ENCODE measurements at regions not wholly inside any gene's neighbourhood (a gene's known extent, or its start where the extent isn't known, plus 50 kb on each side); places are given as distances from the start of the nearest gene placed in this dataset.

GRCh38 chr5:18888821-18889220 lies 1099.2 kb downstream of the CDH18 start:
- Histone ChIP-seq H2AK5ac (ENCODE audit: low read length) (no peak overlapping the region), H2AFZ (ENCODE audit: insufficient read depth, low read length, poor library complexity) (no peak overlapping the region), H3K4me1 (ENCODE audit: control insufficient read depth in 1 of 2, insufficient read depth in 2 of 2, low read length in 2 of 2) (no peaks in the 10 kb centered on the region), H3K23ac (ENCODE audit: low read length) (no peak overlapping the region), H2BK12ac (ENCODE audit: low read length) (no peak overlapping the region), H3K4me2 (ENCODE audit: low read length) (no peak overlapping the region), H3K9ac (ENCODE audit: low read length) (no peak overlapping the region), H3K79me1 (ENCODE audit: low read length) (no peaks in the 10 kb centered on the region), H3K36me3 (ENCODE audit: control insufficient read depth in 1 of 2, insufficient read depth in 2 of 2, low read length in 2 of 2) (no peaks in the 10 kb centered on the region), H3K4ac (ENCODE audit: low read depth, low read length) (no peak overlapping the region), H3K14ac (ENCODE audit: low read length) (no peak overlapping the region), H4K91ac (ENCODE audit: low read depth, low read length) (no peak overlapping the region), H3K4me3 (ENCODE audit: low read depth, low read length) (no peak overlapping the region), H3K79me2 (ENCODE audit: control insufficient read depth, insufficient read depth, low read length, poor library complexity) (no peaks in the 10 kb centered on the region), H3K27me3 (ENCODE audit: insufficient read depth, low read length) (no peaks in the 10 kb centered on the region), H3K9me3 (ENCODE audit: insufficient read depth, low read depth, low read length) (no peaks in the 10 kb centered on the region), H4K12ac (ENCODE audit: low read depth, low read length) (no peak overlapping the region), H4K8ac (ENCODE audit: low read depth, low read length) (no peak overlapping the region), H2BK5ac (ENCODE audit: low read depth, low read length, poor library complexity) (no peak overlapping the region), H2BK120ac (ENCODE audit: insufficient read depth, low read length, poor library complexity) (no peak overlapping the region), H3K18ac (ENCODE audit: low read length) (no peak overlapping the region), H3K27ac (ENCODE audit: low read depth, low read length) (no peak overlapping the region)
- DNase-seq = no peak

DNA sequence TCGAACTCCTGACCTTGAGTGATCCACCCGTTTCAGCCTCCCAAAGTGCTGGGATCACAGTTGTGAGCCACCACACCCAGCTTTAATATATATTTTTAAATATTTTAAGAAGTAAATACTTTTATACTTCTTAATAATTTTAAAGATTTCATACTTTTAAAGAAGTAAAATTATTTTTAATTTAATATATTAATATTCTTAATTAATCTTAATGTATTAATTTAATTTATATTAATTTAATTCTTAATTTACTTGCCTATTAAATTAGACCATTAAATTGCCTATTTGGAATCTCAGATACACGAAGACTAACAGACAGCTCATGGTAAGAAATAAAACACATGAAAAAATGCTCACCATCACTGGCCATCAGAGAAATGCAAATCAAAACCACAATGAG lies 1087.4 kb downstream of the CDH18 start:
- WGBS (ENCODE audit: extremely low coverage, insufficient coverage, insufficient read length) = no CpG with 5 or more reads among the region's 3 CpGs
- no peak for DNase-seq

DNA sequence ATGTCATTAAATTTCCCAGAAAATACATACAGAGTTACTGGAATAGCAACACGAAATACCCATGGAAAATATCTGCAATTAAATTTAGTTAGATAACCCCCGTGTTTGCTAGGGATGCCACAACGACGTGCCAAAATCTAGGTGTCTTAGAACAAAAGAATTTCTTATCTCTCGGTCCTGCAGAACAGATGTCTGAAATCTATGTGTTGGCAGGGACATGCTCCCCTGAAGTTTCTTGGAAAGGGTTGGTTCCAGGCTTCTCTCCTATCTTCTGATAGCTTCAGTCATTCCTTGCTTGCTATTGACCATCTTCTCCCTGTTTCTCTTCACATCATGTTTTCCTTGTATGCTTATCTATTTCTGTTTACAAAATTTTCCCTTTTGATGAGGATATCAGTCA lies 1067.0 kb downstream of the CDH18 start:
- no peak overlapping the region for H2AFZ ChIP-seq (ENCODE audit: insufficient read depth, low read length, poor library complexity)
- no peaks in the 10 kb centered on the region for H3K4me1 ChIP-seq (ENCODE audit: control insufficient read depth in 1 of 2, insufficient read depth in 2 of 2, low read length in 2 of 2)
- H3K14ac ChIP-seq (ENCODE audit: low read length) = no peak overlapping the region
- H3K36me3 ChIP-seq (ENCODE audit: control insufficient read depth in 1 of 2, insufficient read depth in 2 of 2, low read length in 2 of 2) = no peaks in the 10 kb centered on the region
- H3K4me3 ChIP-seq (ENCODE audit: low read depth, low read length) = no peak overlapping the region
- H2AK5ac ChIP-seq (ENCODE audit: low read length) = no peak overlapping the region
- no peak overlapping the region for H4K12ac ChIP-seq (ENCODE audit: low read depth, low read length)
- H4K8ac ChIP-seq (ENCODE audit: low read depth, low read length) = no peak overlapping the region
- H3K23ac ChIP-seq (ENCODE audit: low read length) = no peak overlapping the region
- H3K4ac ChIP-seq (ENCODE audit: low read depth, low read length) = no peak overlapping the region
- no peaks in the 10 kb centered on the region for H3K27me3 ChIP-seq (ENCODE audit: insufficient read depth, low read length)
- H2BK12ac ChIP-seq (ENCODE audit: low read length) = no peak overlapping the region
- no peak overlapping the region for H3K18ac ChIP-seq (ENCODE audit: low read length)
- no peak overlapping the region for H2BK120ac ChIP-seq (ENCODE audit: insufficient read depth, low read length, poor library complexity)
- H3K9me3 ChIP-seq (ENCODE audit: insufficient read depth, low read depth, low read length) = peaks cover 3% of the 10 kb centered on the region
- H4K91ac ChIP-seq (ENCODE audit: low read depth, low read length) = no peak overlapping the region
- H3K9ac ChIP-seq (ENCODE audit: low read length) = no peak overlapping the region
- no peak for DNase-seq
- H3K4me2 ChIP-seq (ENCODE audit: low read length) = no peak overlapping the region
- no peak overlapping the region for H2BK5ac ChIP-seq (ENCODE audit: low read depth, low read length, poor library complexity)
- no peaks in the 10 kb centered on the region for H3K79me2 ChIP-seq (ENCODE audit: control insufficient read depth, insufficient read depth, low read length, poor library complexity)
- no peaks in the 10 kb centered on the region for H3K79me1 ChIP-seq (ENCODE audit: low read length)
- H3K27ac ChIP-seq (ENCODE audit: low read depth, low read length) = no peak overlapping the region
- WGBS (ENCODE audit: extremely low coverage, insufficient coverage, insufficient read length) = no CpG with 5 or more reads among the region's 5 CpGs

More for the DNA sequence above, 1087.4 kb downstream of the CDH18 start:
- Histone ChIP-seq H2AK5ac (ENCODE audit: low read length) (no peak overlapping the region), H3K4me2 (ENCODE audit: low read length) (no peak overlapping the region), H3K36me3 (ENCODE audit: control insufficient read depth in 1 of 2, insufficient read depth in 2 of 2, low read length in 2 of 2) (no peaks in the 10 kb centered on the region), H3K14ac (ENCODE audit: low read length) (no peak overlapping the region), H2BK5ac (ENCODE audit: low read depth, low read length, poor library complexity) (no peak overlapping the region), H2BK120ac (ENCODE audit: insufficient read depth, low read length, poor library complexity) (no peak overlapping the region), H3K18ac (ENCODE audit: low read length) (no peak overlapping the region), H3K27me3 (ENCODE audit: insufficient read depth, low read length) (no peaks in the 10 kb centered on the region), H2AFZ (ENCODE audit: insufficient read depth, low read length, poor library complexity) (no peak overlapping the region), H3K27ac (ENCODE audit: low read depth, low read length) (no peak overlapping the region), H4K8ac (ENCODE audit: low read depth, low read length) (no peak overlapping the region), H3K4ac (ENCODE audit: low read depth, low read length) (no peak overlapping the region), H3K9ac (ENCODE audit: low read length) (no peak overlapping the region), H3K79me1 (ENCODE audit: low read length) (no peaks in the 10 kb centered on the region), H3K23ac (ENCODE audit: low read length) (no peak overlapping the region), H3K4me3 (ENCODE audit: low read depth, low read length) (no peak overlapping the region), H4K91ac (ENCODE audit: low read depth, low read length) (no peak overlapping the region), H3K4me1 (ENCODE audit: control insufficient read depth in 1 of 2, insufficient read depth in 2 of 2, low read length in 2 of 2) (no peaks in the 10 kb centered on the region), H4K12ac (ENCODE audit: low read depth, low read length) (no peak overlapping the region), H2BK12ac (ENCODE audit: low read length) (no peak overlapping the region), H3K9me3 (ENCODE audit: insufficient read depth, low read depth, low read length) (no peaks in the 10 kb centered on the region), H3K79me2 (ENCODE audit: control insufficient read depth, insufficient read depth, low read length, poor library complexity) (no peaks in the 10 kb centered on the region)

DNA sequence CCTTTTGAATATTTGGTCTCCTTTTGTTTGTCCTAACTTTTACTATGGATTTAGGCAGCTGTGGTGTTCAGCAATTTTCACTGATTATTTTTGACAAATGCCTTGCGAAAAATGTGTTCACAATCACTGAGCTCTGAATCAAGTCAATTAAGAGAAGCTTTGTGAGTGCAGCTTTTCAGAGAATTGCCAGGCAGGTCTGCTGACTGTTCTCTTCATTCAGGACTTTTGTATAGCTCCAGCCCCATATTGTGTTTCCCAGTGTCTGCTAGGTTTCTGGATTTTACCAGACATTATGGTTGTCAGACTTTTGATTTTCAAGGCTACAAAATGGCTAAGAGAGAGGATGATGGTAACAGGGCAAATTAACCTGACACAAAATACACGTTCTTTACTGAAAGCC lies 1055.9 kb downstream of the CDH18 start:
- no peak overlapping the region for H2BK5ac ChIP-seq (ENCODE audit: low read depth, low read length, poor library complexity)
- no peaks in the 10 kb centered on the region for H3K4me1 ChIP-seq (ENCODE audit: control insufficient read depth in 1 of 2, insufficient read depth in 2 of 2, low read length in 2 of 2)
- H3K4ac ChIP-seq (ENCODE audit: low read depth, low read length) = no peak overlapping the region
- H4K12ac ChIP-seq (ENCODE audit: low read depth, low read length) = no peak overlapping the region
- H4K8ac ChIP-seq (ENCODE audit: low read depth, low read length) = no peak overlapping the region
- H3K4me3 ChIP-seq (ENCODE audit: low read depth, low read length) = no peak overlapping the region
- no CpG with 5 or more reads among the region's 2 CpGs for WGBS (ENCODE audit: extremely low coverage, insufficient coverage, insufficient read length)
- no peak for DNase-seq
- no peaks in the 10 kb centered on the region for H3K9me3 ChIP-seq (ENCODE audit: insufficient read depth, low read depth, low read length)
- no peak overlapping the region for H2BK12ac ChIP-seq (ENCODE audit: low read length)
- H3K23ac ChIP-seq (ENCODE audit: low read length) = no peak overlapping the region
- no peak overlapping the region for H4K91ac ChIP-seq (ENCODE audit: low read depth, low read length)
- H3K18ac ChIP-seq (ENCODE audit: low read length) = no peak overlapping the region
- no peaks in the 10 kb centered on the region for H3K79me2 ChIP-seq (ENCODE audit: control insufficient read depth, insufficient read depth, low read length, poor library complexity)
- H2AFZ ChIP-seq (ENCODE audit: insufficient read depth, low read length, poor library complexity) = no peak overlapping the region
- H3K27me3 ChIP-seq (ENCODE audit: insufficient read depth, low read length) = no peaks in the 10 kb centered on the region
- H3K14ac ChIP-seq (ENCODE audit: low read length) = no peak overlapping the region
- no peaks in the 10 kb centered on the region for H3K79me1 ChIP-seq (ENCODE audit: low read length)
- H3K27ac ChIP-seq (ENCODE audit: low read depth, low read length) = no peak overlapping the region
- no peak overlapping the region for H3K4me2 ChIP-seq (ENCODE audit: low read length)
- H2AK5ac ChIP-seq (ENCODE audit: low read length) = no peak overlapping the region
- no peaks in the 10 kb centered on the region for H3K36me3 ChIP-seq (ENCODE audit: control insufficient read depth in 1 of 2, insufficient read depth in 2 of 2, low read length in 2 of 2)
- no peak overlapping the region for H2BK120ac ChIP-seq (ENCODE audit: insufficient read depth, low read length, poor library complexity)
- H3K9ac ChIP-seq (ENCODE audit: low read length) = no peak overlapping the region

Measured in trophoblast cell (in vitro differentiated cells and primary cell).